Activated CD8-positive, alpha-beta T cell treated with anti-CD3 and anti-CD28 coated beads for 36 hours (primary cell): ENCODE measurements at regions not wholly inside any gene's neighbourhood (a gene's known extent, or its start where the extent isn't known, plus 50 kb on each side); places are given as distances from the start of the nearest gene placed in this dataset.
A peak's percentile ranks its signal among the peaks of the same experiment; 100 is the strongest.
"Not testable (repeated sequence)": the region's sequence is repeated elsewhere in the genome, so short reads cannot be mapped to it uniquely, and the experiment has no call there.

Source experiments
- ATAC-seq: fragments of 200-7000 bp; cut with Tn5 transposase; one replicate; pipeline ENCODE4 v1.10.0; 2021; ENCODE audit warnings: mild to moderate bottlenecking, moderate library complexity
- CTCF ChIA-PET: fragments of 350-600 bp; sonication (Branson Sonifier 250); formaldehyde crosslinking; loops from one replicate; lab custom pipeline; 2021; ENCODE audit warnings: antibody characterized with exemption; lab: Charles Lee
- POLR2A ChIA-PET: fragments of 350-600 bp; sonication (Branson Sonifier 250); formaldehyde crosslinking; loops from one replicate; lab custom pipeline; 2021; ENCODE audit warnings: antibody characterized with exemption; lab: Charles Lee
- DNase-seq: peaks from one replicate; pipeline ENCODE4 v3.0.0-alpha.2; 2020
- H3K27ac Mint-ChIP-seq: one replicate; pipeline ENCODE4 v1.8.0; 2021; ENCODE audit warnings: mild to moderate bottlenecking, mixed read lengths
- H3K27me3 Mint-ChIP-seq: one replicate; pipeline ENCODE4 v1.8.0; 2021; ENCODE audit warnings: mixed read lengths
- H3K36me3 Mint-ChIP-seq: one replicate; pipeline ENCODE4 v1.8.0; 2021; ENCODE audit warnings: low read depth, mixed read lengths
- H3K4me1 Mint-ChIP-seq: one replicate; pipeline ENCODE4 v1.8.0; 2021; ENCODE audit warnings: low read depth, mixed read lengths
- H3K4me3 Mint-ChIP-seq: one replicate; pipeline ENCODE4 v1.8.0; 2021; ENCODE audit warnings: mild to moderate bottlenecking, moderate library complexity, mixed read lengths
- H3K9me3 Mint-ChIP-seq: one replicate; pipeline ENCODE4 v1.8.0; 2021; ENCODE audit warnings: mixed read lengths
- CTCF ChIP-seq: fragments of 200-600 bp; IDR thresholded peaks from one replicate; pipeline ENCODE4 v1.8.0; 2022; ENCODE audit warnings: antibody characterized with exemption, mild to moderate bottlenecking
- intact Hi-C: fragments of 100-400 bp; cut with micrococcal nuclease; formaldehyde crosslinking; loops from one replicate; pipeline ENCODE4 v1.10.0; 2022

DNA sequence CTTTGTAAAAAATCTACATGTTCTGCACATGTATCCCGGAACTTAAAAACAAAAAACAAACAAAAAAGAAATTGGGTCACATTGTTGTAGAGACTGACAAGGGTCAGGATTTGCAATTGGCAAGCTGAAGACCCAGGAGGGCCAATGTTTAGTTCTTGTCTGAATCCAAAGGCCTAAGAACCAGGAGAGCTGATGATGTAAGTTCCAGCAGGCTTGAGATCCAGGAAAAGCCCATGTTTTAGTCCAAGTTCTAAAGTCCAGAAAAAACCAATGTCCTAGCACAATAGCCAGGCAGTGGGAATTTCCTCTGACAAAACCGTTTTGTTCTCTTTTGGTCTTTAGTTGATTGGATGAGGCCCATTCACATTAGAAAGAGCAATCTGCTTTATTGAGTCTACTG, 244.9 kb downstream of the DMAC1 start:
- CTCF ChIA-PET, result no interaction called here
- POLR2A ChIA-PET, result no interaction called here
- Mint-ChIP-seq H3K9me3 (no peaks in the 10 kb centered on the region), H3K4me1 (no peaks in the 10 kb centered on the region), H3K36me3 (no peaks in the 10 kb centered on the region), H3K4me3 (no peak overlapping the region), H3K27ac (no peak overlapping the region), H3K27me3 (no peaks in the 10 kb centered on the region)
- no peak for DNase-seq
- no peak for TF ChIP-seq CTCF
- ATAC-seq, result no peak
- intact Hi-C loops, result no loop called here

- H3K27ac Mint-ChIP-seq, CTCF ChIA-PET, H3K36me3 Mint-ChIP-seq, POLR2A ChIA-PET, H3K27me3 Mint-ChIP-seq, intact Hi-C loops, H3K9me3 Mint-ChIP-seq, ATAC-seq, H3K4me3 Mint-ChIP-seq, DNase-seq, H3K4me1 Mint-ChIP-seq: not testable (repeated sequence)
Measured at GRCh38 chr9:7552706-7553105, 246.9 kb downstream of the DMAC1 start.

DNA sequence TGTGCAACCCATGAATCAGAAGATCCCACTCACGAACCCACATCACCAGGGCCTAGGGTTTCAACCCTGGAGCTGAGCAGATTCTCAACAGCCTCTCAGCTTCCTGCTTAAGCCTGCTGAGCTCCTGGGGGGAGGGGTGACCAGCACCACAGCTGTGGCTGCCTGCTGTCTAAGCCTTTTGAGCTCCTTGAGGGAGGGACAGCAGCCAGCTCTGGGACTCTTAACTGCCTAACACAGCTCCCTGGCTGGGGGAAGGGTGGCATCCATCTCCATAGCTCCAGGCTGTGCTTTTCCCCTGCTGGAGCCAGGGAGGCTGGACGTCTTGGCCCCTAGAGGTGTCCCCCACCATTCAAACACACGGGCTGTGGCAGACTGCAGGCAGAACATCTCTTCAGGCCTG, 250.3 kb downstream of the DMAC1 start:
- no peak for TF ChIP-seq CTCF
- Mint-ChIP-seq H3K36me3 (no peaks in the 10 kb centered on the region), H3K9me3 (no peaks in the 10 kb centered on the region), H3K4me3 (no peak overlapping the region), H3K27ac (no peak overlapping the region), H3K27me3 (peaks cover 8% of the 10 kb centered on the region), H3K4me1 (no peaks in the 10 kb centered on the region)
- CTCF ChIA-PET, result no interaction called here
- peak; percentile 16 for DNase-seq
- intact Hi-C loops, result no loop called here
- POLR2A ChIA-PET, result interaction anchor here (0.6 kb wide), 1 partner anchor 459 kb away, joined by 3 read pairs; no protein-coding TSS in a partner anchor
- no peak for ATAC-seq

- Mint-ChIP-seq H3K4me1 (no peaks in the 10 kb centered on the region), H3K27ac (no peak overlapping the region), H3K4me3 (no peak overlapping the region), H3K27me3 (peaks cover 8% of the 10 kb centered on the region), H3K9me3 (no peaks in the 10 kb centered on the region), H3K36me3 (no peaks in the 10 kb centered on the region)
- no peak for ATAC-seq
- no peak for DNase-seq
- CTCF ChIA-PET, result interaction anchor here (1.3 kb wide), 1 partner anchor 23 kb away, joined by 3 read pairs; no protein-coding TSS in a partner anchor
- POLR2A ChIA-PET, result no interaction called here
- intact Hi-C loops, result no loop called here
- no peak for TF ChIP-seq CTCF
Measured at GRCh38 chr9:7546261-7546660, 253.3 kb downstream of the DMAC1 start.

- DNase-seq, result no peak
- no peak for TF ChIP-seq CTCF
- H3K9me3 Mint-ChIP-seq, result no peaks in the 10 kb centered on the region
- ATAC-seq, result no peak
- H3K27ac Mint-ChIP-seq, result no peak overlapping the region
- H3K4me3 Mint-ChIP-seq, result no peak overlapping the region
- ChIA-PET POLR2A (no interaction called here), CTCF (interaction anchor here (1.2 to 1.4 kb wide), 3 partner anchors 9 to 24 kb away, joined by 3 read pairs; no protein-coding TSS in a partner anchor)
- H3K27me3 Mint-ChIP-seq, result peaks cover 8% of the 10 kb centered on the region
- intact Hi-C loops, result no loop called here
- no peaks in the 10 kb centered on the region for H3K36me3 Mint-ChIP-seq
- H3K4me1 Mint-ChIP-seq, result no peaks in the 10 kb centered on the region
Measured at GRCh38 chr9:7545371-7546165, 254.0 kb downstream of the DMAC1 start.
